ENCODE measurements at regions not wholly inside any gene's neighbourhood (a gene's known extent, or its start where the extent isn't known, plus 50 kb on each side); places are given as distances from the start of the nearest gene placed in this dataset.

DNA sequence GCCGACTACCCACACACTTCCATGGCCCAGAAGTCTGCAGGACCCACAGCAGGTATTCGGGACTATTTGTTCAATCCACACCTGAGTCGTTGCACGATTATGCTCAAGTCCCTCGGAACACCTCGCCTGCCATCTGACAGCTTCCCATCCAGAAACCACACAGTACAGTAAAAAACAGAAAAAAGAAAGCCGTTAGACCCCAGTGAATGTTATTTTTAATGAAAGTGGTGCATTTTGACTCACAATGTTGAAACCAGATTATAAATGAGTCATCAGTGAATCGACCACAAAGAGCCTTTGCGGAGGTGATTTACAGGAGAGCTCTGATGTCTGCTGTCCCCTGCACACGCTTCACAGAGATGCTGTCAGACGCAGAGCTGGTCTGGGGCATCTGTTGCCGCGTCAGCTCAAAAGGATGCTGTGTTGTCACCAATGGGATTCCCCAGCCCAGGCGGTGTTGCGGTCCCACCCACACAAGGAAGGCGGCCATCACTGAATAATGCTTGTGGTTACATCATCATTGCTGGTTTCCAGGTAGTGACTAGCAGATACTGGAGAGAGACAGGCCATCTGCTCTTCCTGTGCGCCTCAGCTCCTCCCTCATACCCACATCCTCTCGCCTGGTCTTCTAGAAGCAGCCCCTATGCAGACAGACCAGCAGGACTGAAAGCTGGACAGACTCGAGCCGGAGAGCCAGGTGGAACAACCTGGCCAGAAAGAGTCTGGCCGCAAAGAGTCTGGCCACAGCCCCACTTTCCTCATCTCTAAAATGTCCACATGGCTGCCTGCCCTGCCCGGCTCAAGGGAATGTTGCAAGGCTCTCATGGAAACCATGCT lies 116.8 kb downstream of the TOMM20 start:
- peak; percentile 90 to 98 (median 92) for DNase-seq (ENCODE audit: low read depth in 3 of 3)

DNA sequence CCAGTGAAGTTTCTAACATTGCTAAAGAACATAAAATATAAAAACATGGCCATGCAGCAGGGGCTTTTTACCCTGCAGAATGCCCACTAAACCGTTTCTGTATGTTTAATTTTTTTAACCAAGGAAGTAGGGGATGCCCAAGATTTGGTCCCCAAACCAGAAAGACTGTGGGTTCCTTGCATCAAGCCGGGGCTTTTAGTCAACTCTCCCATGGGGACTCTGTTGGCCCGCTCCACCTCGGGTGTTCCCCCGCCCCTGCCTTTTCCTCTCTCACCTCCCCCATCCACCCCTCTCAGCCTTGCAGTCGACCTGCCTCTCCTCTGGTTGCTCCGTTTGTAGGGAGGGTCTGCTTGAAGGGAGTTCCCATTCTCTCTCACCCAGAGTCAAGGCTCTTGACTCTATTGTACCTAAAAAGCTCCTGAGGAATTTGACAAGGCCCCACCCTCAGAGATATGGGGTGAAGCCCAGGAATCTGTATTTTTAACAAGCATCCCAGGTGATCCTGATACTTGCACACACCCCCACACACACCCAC lies 117.5 kb downstream of the TOMM20 start:
- peak; percentile 48 to 71 (median 69) for DNase-seq (ENCODE audit: low read depth in 3 of 3)

DNA sequence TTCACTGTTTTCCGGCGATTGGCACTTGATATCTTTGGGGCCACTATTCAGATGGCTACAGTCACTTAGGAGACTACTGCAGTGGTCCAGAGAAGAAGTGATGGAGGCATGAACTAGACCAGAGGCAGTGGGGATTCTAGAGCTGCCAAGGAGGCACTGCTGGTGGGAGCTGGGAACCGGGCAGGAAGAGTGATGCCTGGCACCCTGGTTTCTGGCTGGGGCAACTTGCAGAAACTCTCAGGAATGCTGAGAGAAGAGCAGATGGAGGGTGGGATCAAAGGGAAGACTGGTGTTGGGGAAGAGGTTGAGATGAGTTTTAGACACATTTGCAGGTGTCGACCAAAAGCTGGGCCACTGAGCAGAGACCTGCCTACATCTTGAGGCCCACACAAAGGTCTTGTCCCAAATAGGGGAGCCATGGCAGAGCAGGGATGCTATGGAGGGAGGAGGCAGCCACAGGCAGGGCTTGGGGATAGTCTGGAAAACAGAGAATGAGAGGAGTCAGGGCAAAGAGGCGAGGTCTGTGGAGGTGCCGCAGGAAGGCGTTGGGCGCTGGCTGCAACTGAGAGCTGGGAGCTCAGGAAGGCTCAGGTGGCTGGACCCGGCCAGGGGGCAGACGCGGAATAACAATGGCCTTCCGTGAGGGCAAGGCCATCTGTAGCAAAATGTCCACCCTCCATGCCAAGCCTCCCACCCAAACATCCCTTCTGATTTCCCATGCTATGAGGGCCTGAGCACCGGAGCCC lies 118.9 kb downstream of the TOMM20 start:
- no peak for DNase-seq (ENCODE audit: low read depth in 3 of 3)

DNA sequence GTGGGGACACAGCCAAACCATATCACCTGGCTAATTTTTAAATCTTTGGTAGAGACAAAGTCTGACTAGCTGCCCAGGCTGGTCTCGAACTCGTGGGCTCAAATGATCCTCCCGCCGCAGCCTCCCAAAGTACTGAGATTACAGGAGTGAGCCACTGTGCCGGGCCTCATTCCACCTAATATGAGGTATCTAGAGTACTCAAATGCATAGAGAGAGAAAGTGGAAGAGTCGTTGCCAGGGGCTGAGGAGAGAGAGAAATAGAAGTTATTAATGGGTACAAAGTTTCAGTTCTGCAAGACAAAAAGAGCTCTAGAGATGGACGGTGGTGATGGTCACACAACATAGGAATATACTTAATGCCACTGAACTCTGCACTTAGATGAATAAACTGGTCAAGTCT lies 119.6 kb downstream of the TOMM20 start:
- DNase-seq (ENCODE audit: low read depth in 3 of 3) = no peak

DNA sequence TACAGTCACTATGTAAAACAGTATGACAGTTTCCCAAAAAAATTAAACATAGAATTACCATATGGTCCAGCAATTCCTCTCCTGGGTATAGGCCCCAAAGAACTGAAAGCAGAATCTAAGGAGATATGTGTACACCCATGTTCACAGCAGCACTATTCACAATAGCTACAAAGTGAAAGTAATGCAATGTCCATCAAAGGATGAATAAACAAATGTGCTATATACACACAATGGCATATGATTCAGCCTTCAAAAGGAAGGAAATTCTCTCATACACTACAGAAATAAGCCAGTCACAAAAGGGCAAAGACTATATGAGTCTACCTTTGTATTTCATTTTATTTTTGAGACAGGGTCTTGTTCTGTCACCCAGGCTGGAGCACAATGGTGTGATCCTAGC lies 120.4 kb downstream of the TOMM20 start:
- no peak for DNase-seq (ENCODE audit: low read depth in 3 of 3)

DNA sequence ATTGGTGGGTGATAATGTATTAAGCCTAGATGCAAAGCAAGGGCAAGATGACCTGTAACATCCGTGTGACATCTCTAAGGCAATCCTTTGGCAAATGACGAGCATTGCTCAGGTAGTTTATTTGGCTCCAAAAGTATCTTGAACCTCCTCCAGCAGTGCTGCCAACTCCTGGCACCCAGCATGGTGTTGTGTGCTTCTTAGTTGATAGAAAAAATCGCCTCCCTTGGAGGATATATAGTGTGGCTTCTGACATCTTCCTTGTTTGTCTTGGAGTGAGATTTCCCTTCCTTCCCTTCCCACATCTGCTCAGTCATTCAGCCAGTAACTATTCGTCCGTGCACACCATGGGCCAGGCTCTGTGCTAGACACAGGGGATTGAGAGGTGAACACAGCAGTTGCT lies 121.8 kb downstream of the TOMM20 start:
- no peak for DNase-seq (ENCODE audit: low read depth in 3 of 3)

DNA sequence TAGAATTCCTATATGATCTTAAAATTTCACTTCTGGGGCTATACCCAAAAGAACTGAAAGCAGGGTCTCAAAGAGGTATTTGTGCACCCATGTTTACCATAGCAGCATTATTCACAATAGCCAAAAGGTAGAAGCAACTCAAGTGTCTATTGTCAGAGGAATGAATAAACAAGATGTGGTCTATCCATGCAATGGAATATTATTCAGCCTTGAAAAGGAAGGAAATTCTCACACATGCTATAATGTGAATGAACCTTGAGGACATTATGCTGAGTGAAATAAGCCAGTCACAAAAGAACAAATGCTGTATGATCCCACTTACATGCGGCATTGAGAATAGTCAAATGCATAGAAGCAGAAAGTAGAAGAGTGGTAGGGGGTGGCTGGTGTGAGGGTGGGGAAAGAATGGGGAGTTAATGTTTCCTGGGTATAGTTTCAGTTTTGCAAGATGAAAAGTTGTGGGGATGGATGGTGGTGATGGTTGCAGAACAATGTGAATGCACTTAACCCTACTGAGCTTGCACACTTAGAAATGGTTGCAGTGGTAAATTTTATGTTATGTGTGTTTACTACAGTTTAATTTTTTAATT lies 122.4 kb downstream of the TOMM20 start:
- no peak for DNase-seq (ENCODE audit: low read depth in 3 of 3)

DNA sequence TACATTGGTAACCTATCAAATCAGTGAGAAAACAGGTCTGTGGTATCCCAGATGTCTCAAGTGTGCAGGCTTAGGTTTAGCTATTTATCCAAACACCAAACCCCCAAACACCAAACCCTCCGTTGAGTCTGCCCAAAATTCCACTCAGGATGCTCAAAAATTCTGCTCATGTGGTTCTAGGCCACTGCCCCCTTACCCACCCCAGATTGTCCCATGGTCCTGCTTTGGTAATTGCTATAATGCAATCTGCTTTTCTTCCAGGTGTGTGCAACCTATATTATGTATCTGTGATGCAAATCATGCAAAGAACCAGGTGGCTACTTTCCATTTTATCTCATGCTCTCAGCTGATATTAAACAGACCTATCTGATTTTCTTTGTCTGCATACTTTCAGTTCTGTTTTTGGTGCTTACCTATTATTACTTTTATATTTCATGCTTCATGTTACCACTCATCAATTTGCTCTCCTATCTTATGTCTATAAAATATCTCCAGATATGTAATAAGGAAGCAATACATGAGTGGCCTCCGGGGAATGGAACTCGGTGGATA lies 123.7 kb downstream of the TOMM20 start:
- DNase-seq (ENCODE audit: low read depth in 3 of 3) = no peak

DNA sequence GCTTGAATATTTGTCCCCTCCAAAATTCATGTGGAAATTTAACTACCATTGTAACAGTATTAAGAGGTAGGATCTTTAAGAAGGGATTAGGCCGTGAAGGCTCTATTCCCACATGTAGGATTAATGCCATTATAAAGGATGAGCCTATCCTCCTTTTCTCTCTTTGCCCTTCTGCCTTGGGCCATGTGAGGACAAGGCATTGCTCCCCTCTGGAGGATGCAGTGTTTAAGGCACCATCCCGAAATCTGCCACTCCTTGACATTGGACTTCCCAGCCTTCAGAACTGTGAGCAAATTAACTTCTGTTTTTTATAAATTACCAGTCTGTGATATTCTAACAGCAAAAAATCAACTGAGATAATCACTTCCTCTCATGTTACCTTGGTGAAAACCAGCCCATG lies 124.4 kb downstream of the TOMM20 start:
- DNase-seq (ENCODE audit: low read depth in 3 of 3) = no peak

DNA sequence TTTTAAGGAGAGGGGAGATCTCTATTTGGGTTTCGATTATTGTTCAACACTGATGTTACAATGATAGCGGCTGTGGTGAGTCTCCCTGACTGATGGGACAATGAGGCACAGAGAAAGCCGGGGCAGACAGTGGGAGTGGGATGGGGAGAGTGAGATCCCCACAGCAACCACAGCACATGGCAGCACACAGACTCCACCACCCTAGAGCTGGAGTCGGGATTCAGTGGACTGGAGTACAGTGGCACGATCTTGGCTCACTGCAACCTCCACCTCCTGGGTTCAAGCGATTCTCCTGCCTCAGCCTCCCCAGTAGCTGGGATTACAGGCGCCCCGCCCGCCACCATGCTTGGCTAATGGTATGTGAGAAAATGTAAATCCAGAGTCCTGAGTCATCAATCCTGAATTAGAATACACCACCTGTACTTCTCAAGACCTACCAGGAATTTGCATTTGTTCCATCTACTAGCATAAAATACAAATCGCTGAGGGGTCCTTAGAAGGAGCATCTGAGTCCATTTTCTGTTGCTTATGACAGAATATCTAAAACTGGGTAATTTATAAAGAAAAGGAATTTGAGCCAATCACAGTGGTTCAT lies 125.8 kb downstream of the TOMM20 start:
- DNase-seq (ENCODE audit: low read depth in 3 of 3) = no peak

DNA sequence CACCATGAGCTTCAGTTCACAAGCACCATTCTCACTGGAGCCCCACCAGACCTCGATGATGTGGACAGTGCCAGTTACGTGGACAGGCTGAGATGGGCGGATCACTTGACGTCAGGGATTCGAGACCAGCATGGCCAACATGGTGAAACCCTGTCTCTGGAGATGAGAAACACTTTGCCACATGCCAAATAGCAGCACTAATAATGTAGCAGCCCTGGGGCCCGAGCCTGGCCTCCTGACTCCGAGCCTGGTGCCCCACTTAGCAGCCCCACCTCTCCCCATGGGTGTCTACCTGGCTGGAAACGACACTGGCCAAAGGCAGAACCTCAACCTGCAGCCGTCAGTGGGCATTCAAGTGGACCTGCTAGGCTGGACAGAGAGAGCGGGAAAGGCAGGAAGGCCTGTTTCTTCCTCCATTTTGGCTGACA lies 129.1 kb downstream of the TOMM20 start:
- no peak for DNase-seq (ENCODE audit: low read depth in 3 of 3)

DNA sequence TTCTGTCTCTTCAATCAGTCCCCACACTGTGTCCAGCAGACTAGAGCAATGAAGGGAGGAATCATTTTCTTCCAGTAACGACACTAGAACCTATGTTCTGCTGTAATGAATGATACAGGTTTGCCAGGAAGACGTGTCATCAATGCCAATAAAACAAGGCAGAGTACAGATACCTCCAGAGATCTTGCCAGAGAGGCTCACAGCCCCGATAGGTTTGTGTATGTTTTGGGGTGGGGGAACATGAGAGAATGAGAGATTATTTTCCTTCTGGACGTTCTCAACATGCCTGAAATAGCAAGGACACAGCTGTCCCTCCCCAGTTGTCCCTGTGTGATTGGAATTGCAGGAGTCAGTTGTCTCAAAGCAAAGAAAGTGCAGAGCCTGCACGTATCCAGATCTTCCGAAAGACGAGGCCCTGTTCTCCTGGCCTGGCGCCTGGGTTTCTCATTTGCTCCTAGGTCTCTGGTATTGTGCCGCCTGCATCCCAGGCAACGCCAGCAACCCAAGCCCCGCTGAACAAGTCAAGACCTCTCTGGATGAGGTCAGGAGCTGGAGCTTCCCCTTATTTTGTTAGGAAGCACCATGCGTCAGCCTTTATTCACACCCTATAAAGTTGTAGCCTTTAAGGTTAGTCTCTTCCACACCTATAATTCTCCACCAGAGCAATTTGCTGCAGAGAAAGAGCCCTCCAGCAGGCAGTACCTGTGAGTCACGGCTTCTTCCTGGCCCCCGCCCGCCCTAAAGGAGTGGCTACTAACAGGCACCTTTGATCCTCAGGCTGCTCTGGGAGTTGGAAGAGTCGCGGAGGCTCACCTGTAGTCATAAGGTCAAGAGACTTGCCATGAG lies 130.5 kb downstream of the TOMM20 start:
- no peak for DNase-seq (ENCODE audit: low read depth in 3 of 3)

DNA sequence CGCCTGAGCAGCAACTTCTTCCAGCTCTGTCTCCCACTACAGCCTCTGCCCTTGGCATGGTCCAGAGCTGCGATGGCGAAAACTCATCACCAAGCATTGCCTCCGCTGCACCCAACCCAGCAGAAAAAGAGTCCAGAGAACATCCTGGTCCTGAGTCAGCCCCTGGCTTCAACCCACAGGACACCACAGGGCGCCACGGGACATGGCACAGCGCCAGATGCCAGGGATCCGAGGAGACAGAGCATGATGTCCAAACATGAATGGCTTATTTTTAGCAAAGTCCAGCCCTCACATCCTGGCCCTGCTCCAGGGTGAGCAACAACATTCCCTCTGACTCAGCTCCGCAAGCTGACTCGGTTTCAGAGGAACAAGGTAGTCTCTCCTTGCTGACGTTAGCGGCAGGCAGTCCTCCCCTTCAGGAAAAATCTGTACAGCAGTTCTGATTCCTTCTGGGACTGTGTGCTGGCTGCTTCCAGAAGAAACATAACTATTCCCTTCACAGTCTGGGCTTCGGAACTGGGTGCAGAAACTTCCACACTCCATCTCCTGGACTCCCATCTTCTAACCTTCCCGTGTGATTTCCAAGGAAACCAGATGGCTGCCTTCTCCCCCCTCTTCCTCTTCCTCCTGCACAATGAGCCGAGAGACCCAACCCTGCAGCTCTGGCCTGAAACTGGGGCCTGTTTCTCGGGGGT lies 131.3 kb downstream of the TOMM20 start:
- DNase-seq (ENCODE audit: low read depth in 3 of 3) = no peak

DNA sequence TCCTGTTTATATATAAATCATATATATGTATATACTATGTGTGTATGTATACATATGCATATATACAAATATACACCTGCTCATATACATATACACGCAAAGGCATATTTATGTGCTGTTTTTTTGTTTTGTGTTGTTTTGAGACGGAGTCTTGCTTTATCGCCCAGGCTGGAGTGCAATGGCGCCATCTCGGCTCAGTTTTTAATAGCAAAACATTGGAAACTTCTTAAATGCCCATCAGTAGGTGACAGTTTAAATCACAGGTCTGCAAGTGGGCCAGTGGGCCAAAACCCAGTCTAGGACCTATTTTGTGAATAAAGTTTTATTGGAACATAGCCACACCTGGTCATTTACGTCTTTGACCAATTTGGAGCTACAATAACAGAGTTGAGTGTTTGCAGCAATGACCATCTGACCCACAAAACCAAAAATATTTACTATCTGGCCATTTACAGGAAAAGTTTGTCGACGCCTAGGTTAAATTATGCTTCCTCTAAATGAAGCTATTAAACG lies 132.3 kb downstream of the TOMM20 start:
- no peak for DNase-seq (ENCODE audit: low read depth in 3 of 3)

DNA sequence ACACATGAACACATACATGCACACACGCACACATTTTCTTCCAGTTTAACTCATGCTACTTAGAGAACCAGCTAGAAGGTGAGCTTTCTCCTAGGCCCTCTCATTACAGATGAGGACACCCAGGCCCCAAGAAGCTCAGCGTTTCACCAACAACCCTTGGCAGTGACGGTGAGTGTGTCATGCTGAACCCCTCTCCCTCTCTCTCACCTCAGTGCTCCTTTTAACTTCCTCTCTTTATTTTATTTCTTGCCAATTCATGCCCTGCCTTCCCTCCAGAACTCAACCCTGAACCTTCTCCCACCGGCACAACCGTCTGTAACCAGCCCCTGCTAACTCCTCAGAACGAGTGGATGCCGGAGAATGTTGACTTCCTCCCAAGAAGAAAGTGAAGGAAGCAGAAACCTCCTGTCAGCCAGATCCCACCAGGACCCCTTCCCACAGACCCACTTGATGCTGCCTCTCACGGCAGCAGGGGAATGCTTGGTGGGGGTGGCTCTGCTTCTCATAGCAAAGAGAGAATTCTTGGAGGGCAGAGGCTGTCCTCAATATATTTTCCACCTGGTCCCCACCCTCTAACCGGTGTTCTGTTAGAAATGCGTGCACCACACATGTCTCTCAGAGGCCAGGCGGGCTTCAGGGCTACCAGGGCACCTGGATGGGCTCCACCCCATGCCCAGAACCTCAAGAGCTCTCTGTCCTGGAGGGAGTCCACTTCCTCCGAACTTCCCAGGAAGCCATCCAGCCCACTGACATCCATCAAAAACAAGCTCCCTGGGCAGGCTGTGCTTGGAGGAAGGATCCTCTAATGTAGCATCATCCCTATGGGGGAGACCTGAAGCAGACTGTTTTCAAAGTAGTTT lies 134.0 kb downstream of the TOMM20 start:
- DNase-seq (ENCODE audit: low read depth in 3 of 3) = no peak

DNA sequence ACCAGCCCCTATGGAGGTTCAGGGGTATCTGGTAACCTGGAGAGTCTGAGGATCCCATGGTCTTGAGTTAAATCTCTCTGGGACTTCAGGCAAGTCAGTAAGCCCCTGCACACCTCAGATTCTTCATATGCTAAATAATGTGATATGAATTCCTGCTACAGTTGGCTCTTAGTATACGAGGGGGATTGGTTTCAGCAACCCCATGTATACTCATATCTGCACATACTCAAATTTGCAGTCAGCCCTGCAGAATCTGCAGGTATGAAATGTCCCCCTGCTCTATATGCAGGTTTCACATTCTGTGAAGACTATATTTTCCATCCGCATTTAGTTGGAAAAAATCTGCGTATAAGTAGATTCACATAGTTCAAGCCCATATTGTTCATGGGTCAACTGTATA lies 136.6 kb downstream of the TOMM20 start:
- no peak for DNase-seq (ENCODE audit: low read depth in 3 of 3)

DNA sequence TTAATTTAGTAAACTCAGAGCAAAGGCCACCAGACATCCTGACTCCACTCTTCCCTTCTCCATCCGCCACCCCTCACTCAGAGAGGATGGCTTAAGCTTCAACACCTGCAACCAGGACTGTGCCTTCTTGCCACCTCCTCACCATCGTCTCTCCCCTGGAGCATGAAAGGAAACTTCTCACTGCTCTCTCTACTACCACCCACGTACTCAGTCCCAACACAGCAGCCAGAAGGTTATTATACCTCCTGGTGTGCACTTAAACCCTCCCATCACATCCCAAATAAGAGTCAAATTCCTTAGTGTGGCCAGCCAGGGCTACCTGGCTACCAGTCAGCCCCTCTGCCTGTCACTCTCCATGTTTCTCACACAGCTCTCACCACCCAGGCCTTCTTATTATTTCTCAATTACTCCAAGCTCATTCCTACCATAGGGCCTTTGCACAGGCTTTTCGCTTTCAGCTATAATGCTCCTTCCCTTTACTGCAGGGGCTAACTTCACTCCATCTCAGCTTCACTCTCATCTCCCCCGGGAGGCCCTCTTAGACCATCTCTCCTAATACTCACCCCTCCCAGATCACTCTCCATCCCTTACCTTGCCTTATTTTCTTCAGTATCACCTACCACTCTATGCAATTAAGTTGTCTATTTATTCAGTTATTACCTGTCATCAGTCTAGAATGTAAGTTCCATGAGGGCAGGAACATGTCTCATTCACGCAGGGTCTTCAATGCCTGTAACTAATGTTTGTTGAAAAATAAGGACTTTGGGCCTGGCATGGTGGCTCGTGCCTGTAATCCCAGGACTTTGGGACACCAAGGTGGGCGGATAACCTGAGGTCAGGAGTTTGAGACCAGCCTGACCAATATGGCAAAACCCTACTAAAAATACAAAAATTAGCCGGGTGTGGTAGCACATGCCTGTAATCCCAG lies 137.5 kb downstream of the TOMM20 start:
- no peak for DNase-seq (ENCODE audit: low read depth in 3 of 3)

DNA sequence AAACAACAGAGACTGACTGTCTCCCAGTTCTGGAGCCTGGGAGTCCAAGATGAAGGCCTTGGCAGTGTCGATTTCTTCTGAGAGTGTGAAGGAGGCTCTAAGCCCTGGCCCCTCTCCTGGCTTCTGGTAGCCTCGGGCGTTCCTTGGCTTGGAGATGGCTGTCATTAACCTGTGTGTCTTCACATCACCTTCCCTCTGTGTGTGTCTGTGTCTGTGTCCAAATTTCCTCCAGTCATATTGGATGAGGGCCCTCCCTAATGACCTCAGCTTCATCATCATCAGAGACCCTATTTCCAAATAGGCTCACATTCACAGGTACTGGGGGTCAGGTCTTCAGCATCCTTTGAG lies 138.3 kb downstream of the TOMM20 start:
- no peak for DNase-seq (ENCODE audit: low read depth in 3 of 3)

All from stimulated activated CD4-positive, alpha-beta T cell treated with anti-CD3 and anti-CD28 coated beads, TNF-alpha, amount 100 ng/mL, for 48 hours (primary cell).